ENCODE measurements at regions not wholly inside any gene's neighbourhood (a gene's known extent, or its start where the extent isn't known, plus 50 kb on each side); places are given as distances from the start of the nearest gene placed in this dataset.
"Not testable (repeated sequence)": the region's sequence is repeated elsewhere in the genome, so short reads cannot be mapped to it uniquely, and the experiment has no call there.

- DNase-seq: no peak
- Mint-ChIP-seq H3K4me1 (no peaks in the 10 kb centered on the region), H3K4me3 (no peak overlapping the region), H3K9me3 (peaks cover 19 to 52% (median 33%) of the 10 kb centered on the region in 6 donors), H3K27me3 (ENCODE audit: low read depth in 3 of 3) (peaks cover 0 to 2% (median 0%) of the 10 kb centered on the region in 3 donors), H3K36me3 (no peaks in the 10 kb centered on the region), H3K27ac (no peak overlapping the region)
Observed at GRCh38 chr4:91653067-91653466, 650.7 kb upstream of the GRID2 start.

- Mint-ChIP-seq H3K4me1 (no peaks in the 10 kb centered on the region), H3K4me3 (no peak overlapping the region), H3K27ac (no peak overlapping the region), H3K9me3 (peaks cover 3 to 51% (median 31%) of the 10 kb centered on the region in 6 donors), H3K27me3 (ENCODE audit: low read depth in 3 of 3) (no peaks in the 10 kb centered on the region), H3K36me3 (no peaks in the 10 kb centered on the region)
- DNase-seq: no peak
Observed at GRCh38 chr4:91681091-91681490, 622.7 kb upstream of the GRID2 start.

GRCh38 chr4:91681544-91681943, 622.2 kb upstream of the GRID2 start:
- Mint-ChIP-seq H3K27me3 (ENCODE audit: low read depth in 3 of 3) (no peaks in the 10 kb centered on the region), H3K4me3 (no peak overlapping the region), H3K4me1 (no peaks in the 10 kb centered on the region), H3K9me3 (peaks cover 3 to 48% (median 30%) of the 10 kb centered on the region in 6 donors), H3K27ac (no peak overlapping the region), H3K36me3 (no peaks in the 10 kb centered on the region)
- DNase-seq: no peak

GRCh38 chr4:91684955-91685354, 618.8 kb upstream of the GRID2 start:
- Mint-ChIP-seq H3K9me3 (peaks cover 7 to 46% (median 14%) of the 10 kb centered on the region in 6 donors), H3K27ac (no peak overlapping the region), H3K27me3 (ENCODE audit: low read depth in 3 of 3) (peaks cover 0 to 1% (median 0%) of the 10 kb centered on the region in 3 donors), H3K36me3 (no peaks in the 10 kb centered on the region), H3K4me1 (no peaks in the 10 kb centered on the region), H3K4me3 (no peak overlapping the region)
- no peak for DNase-seq

- no peak overlapping the region for H3K27ac Mint-ChIP-seq
- peaks cover 4 to 57% (median 32%) of the 10 kb centered on the region in 6 donors for H3K9me3 Mint-ChIP-seq
- no peaks in the 10 kb centered on the region for H3K4me1 Mint-ChIP-seq
- no peak overlapping the region for H3K4me3 Mint-ChIP-seq
- no peak for DNase-seq
- H3K36me3 Mint-ChIP-seq: no peaks in the 10 kb centered on the region
- peaks cover 0 to 1% (median 0%) of the 10 kb centered on the region in 3 donors for H3K27me3 Mint-ChIP-seq (ENCODE audit: low read depth in 3 of 3)
Observed at GRCh38 chr4:91688413-91688812, 615.4 kb upstream of the GRID2 start.

GRCh38 chr4:91699691-91700090, 604.1 kb upstream of the GRID2 start:
- not testable (repeated sequence) for DNase-seq; H3K27ac Mint-ChIP-seq; H3K36me3 Mint-ChIP-seq; H3K4me3 Mint-ChIP-seq; H3K27me3 Mint-ChIP-seq (ENCODE audit: low read depth in 3 of 3); H3K4me1 Mint-ChIP-seq
- H3K9me3 Mint-ChIP-seq: peaks cover 5 to 58% (median 22%) of the 10 kb centered on the region in 6 donors

- Mint-ChIP-seq H3K36me3 (no peaks in the 10 kb centered on the region), H3K27me3 (ENCODE audit: low read depth in 3 of 3) (no peaks in the 10 kb centered on the region), H3K9me3 (peaks cover 0 to 8% (median 5%) of the 10 kb centered on the region in 6 donors), H3K4me3 (no peak overlapping the region), H3K4me1 (no peaks in the 10 kb centered on the region), H3K27ac (no peak overlapping the region)
- DNase-seq: no peak
Observed at GRCh38 chr4:91729851-91730250, 573.9 kb upstream of the GRID2 start.

- H3K27me3 Mint-ChIP-seq (ENCODE audit: low read depth in 3 of 3): no peaks in the 10 kb centered on the region
- H3K4me3 Mint-ChIP-seq: no peak overlapping the region
- no peak for DNase-seq
- H3K4me1 Mint-ChIP-seq: no peaks in the 10 kb centered on the region
- H3K27ac Mint-ChIP-seq: no peak overlapping the region
- H3K36me3 Mint-ChIP-seq: no peaks in the 10 kb centered on the region
- peaks cover 0 to 16% (median 7%) of the 10 kb centered on the region in 6 donors for H3K9me3 Mint-ChIP-seq
Observed at GRCh38 chr4:91734682-91735081, 569.1 kb upstream of the GRID2 start.

- H3K36me3 Mint-ChIP-seq; H3K27ac Mint-ChIP-seq; H3K4me3 Mint-ChIP-seq; DNase-seq; H3K27me3 Mint-ChIP-seq (ENCODE audit: low read depth in 3 of 3); H3K4me1 Mint-ChIP-seq: not testable (repeated sequence)
- H3K9me3 Mint-ChIP-seq: peaks cover 8 to 38% (median 18%) of the 10 kb centered on the region in 6 donors
Observed at GRCh38 chr4:91738831-91739230, 564.9 kb upstream of the GRID2 start.

- Mint-ChIP-seq H3K4me1 (no peaks in the 10 kb centered on the region), H3K9me3 (peaks cover 23 to 49% (median 38%) of the 10 kb centered on the region in 6 donors), H3K4me3 (no peak overlapping the region), H3K36me3 (peaks cover 0 to 6% (median 5%) of the 10 kb centered on the region in 3 donors), H3K27me3 (ENCODE audit: low read depth in 3 of 3) (peaks cover 0 to 2% (median 0%) of the 10 kb centered on the region in 3 donors), H3K27ac (no peak overlapping the region)
- no peak for DNase-seq
Observed at GRCh38 chr4:91746551-91746950, 557.2 kb upstream of the GRID2 start.

- DNase-seq: no peak
- Mint-ChIP-seq H3K4me1 (no peaks in the 10 kb centered on the region), H3K9me3 (peaks cover 9 to 29% (median 24%) of the 10 kb centered on the region in 6 donors), H3K4me3 (no peak overlapping the region), H3K27me3 (ENCODE audit: low read depth in 3 of 3) (peaks cover 0 to 1% (median 0%) of the 10 kb centered on the region in 3 donors), H3K36me3 (no peaks in the 10 kb centered on the region), H3K27ac (no peak overlapping the region)
Observed at GRCh38 chr4:91751961-91752360, 551.8 kb upstream of the GRID2 start.

- Mint-ChIP-seq H3K4me3 (no peak overlapping the region), H3K4me1 (no peaks in the 10 kb centered on the region), H3K36me3 (no peaks in the 10 kb centered on the region), H3K27me3 (ENCODE audit: low read depth in 3 of 3) (peaks cover 0 to 1% (median 0%) of the 10 kb centered on the region in 3 donors), H3K27ac (no peak overlapping the region), H3K9me3 (peaks cover 5 to 37% (median 29%) of the 10 kb centered on the region in 6 donors)
- no peak for DNase-seq
Observed at GRCh38 chr4:91754716-91755115, 549.0 kb upstream of the GRID2 start.

- peaks cover 3 to 36% (median 20%) of the 10 kb centered on the region in 6 donors for H3K9me3 Mint-ChIP-seq
- H3K36me3 Mint-ChIP-seq: no peaks in the 10 kb centered on the region
- H3K27ac Mint-ChIP-seq: no peak overlapping the region
- DNase-seq: no peak
- H3K4me3 Mint-ChIP-seq: no peak overlapping the region
- no peaks in the 10 kb centered on the region for H3K27me3 Mint-ChIP-seq (ENCODE audit: low read depth in 3 of 3)
- H3K4me1 Mint-ChIP-seq: no peaks in the 10 kb centered on the region
Observed at GRCh38 chr4:91758487-91758886, 545.3 kb upstream of the GRID2 start.

- Mint-ChIP-seq H3K27ac (no peak overlapping the region), H3K36me3 (no peaks in the 10 kb centered on the region), H3K4me3 (no peak overlapping the region), H3K27me3 (ENCODE audit: low read depth in 3 of 3) (no peaks in the 10 kb centered on the region), H3K4me1 (no peaks in the 10 kb centered on the region), H3K9me3 (peaks cover 5 to 27% (median 14%) of the 10 kb centered on the region in 6 donors)
- DNase-seq: no peak
Observed at GRCh38 chr4:91764085-91764484, 539.7 kb upstream of the GRID2 start.

- Mint-ChIP-seq H3K4me1 (no peaks in the 10 kb centered on the region), H3K9me3 (peaks cover 26 to 52% (median 33%) of the 10 kb centered on the region in 6 donors), H3K4me3 (no peak overlapping the region), H3K27me3 (ENCODE audit: low read depth in 3 of 3) (no peaks in the 10 kb centered on the region), H3K27ac (no peak overlapping the region), H3K36me3 (no peaks in the 10 kb centered on the region)
- DNase-seq: no peak
Observed at GRCh38 chr4:91769912-91770311, 533.9 kb upstream of the GRID2 start.

Data from immature natural killer cell (primary cell).